Neural cell (in vitro differentiated cells): ENCODE measurements at regions not wholly inside any gene's neighbourhood (a gene's known extent, or its start where the extent isn't known, plus 50 kb on each side); places are given as distances from the start of the nearest gene placed in this dataset.

Experiments
- H2AFZ ChIP-seq: fragments of 200-600, 300-800 bp; sonication (generic), shearing (Covaris generic); 2 replicates; pipeline ENCODE4 v1.6.0; 2014; ENCODE audit warnings: low read depth, mild to moderate bottlenecking, antibody characterized with exemption, low read length, moderate library complexity
- H3F3A ChIP-seq: fragments of 200-600 bp; shearing (Covaris generic); 2 replicates; pipeline ENCODE4 v1.6.1; 2016; ENCODE audit warnings: mild to moderate bottlenecking, moderate library complexity, mixed read lengths, antibody characterized with exemption, low read length; ENCODE audit not compliant: insufficient read depth, poor library complexity, severe bottlenecking
- H3K27ac ChIP-seq: fragments of 200-600, 300-800 bp; sonication (generic), shearing (Covaris generic); 2 replicates; pipeline ENCODE4 v1.5.1; 2014; ENCODE audit warnings: mild to moderate bottlenecking, low read length, moderate library complexity
- H3K27me3 ChIP-seq: fragments of 300-800, 200-600 bp; sonication (generic), shearing (Covaris generic); 2 replicates; pipeline ENCODE4 v1.6.0; 2014; ENCODE audit warnings: mild to moderate bottlenecking, low read depth, low read length, moderate library complexity; ENCODE audit not compliant: insufficient read depth
- H3K36me3 ChIP-seq: fragments of 300-800, 200-600 bp; sonication (generic), shearing (Covaris generic); 2 replicates; pipeline ENCODE4 v1.5.1; 2014; ENCODE audit warnings: mild to moderate bottlenecking, antibody characterized with exemption, low read length, moderate library complexity; ENCODE audit not compliant: insufficient read depth
- H3K4me2 ChIP-seq: fragments of 300-800, 200-600 bp; sonication (generic), shearing (Covaris generic); 2 replicates; pipeline ENCODE4 v1.6.0; 2014; ENCODE audit warnings: mild to moderate bottlenecking, low read length
- H3K4me3 ChIP-seq: fragments of 300-800, 200-600 bp; sonication (generic), shearing (Covaris generic); 2 replicates; pipeline ENCODE4 v1.5.1; 2014; ENCODE audit warnings: mild to moderate bottlenecking, low read length, moderate library complexity
- H3K79me2 ChIP-seq: fragments of 200-600 bp; shearing (Covaris generic); replicated peaks from 2 replicates; pipeline ENCODE4 v1.6.0; 2014; ENCODE audit warnings: mild to moderate bottlenecking, low read length, moderate library complexity; ENCODE audit not compliant: insufficient read depth
- H3K9ac ChIP-seq: fragments of 300-800, 200-600 bp; sonication (generic), shearing (Covaris generic); 2 replicates; pipeline ENCODE4 v1.6.1; 2016; ENCODE audit warnings: mild to moderate bottlenecking, low read length, mixed read lengths
- H3K9me2 ChIP-seq: fragments of 200-600 bp; shearing (Covaris generic); 2 replicates; pipeline ENCODE4 v1.6.1; 2016; ENCODE audit warnings: mild to moderate bottlenecking, low read length, mixed read lengths; ENCODE audit not compliant: insufficient read depth
- H3K9me3 ChIP-seq: fragments of 200-600, 300-800 bp; sonication (generic), shearing (Covaris generic); 2 replicates; pipeline ENCODE4 v1.6.1; 2016; ENCODE audit warnings: mild to moderate bottlenecking, mixed run types, low read length, moderate library complexity, mixed read lengths
- H4K20me1 ChIP-seq: fragments of 200-600 bp; shearing (Covaris generic); 2 replicates; pipeline ENCODE4 v1.6.1; 2016; ENCODE audit warnings: mild to moderate bottlenecking, mixed run types; ENCODE audit not compliant: insufficient read depth
- CTCF ChIP-seq: fragments of 450-650 bp; IDR thresholded peaks from 2 replicates; pipeline ENCODE4 v1.5.1; 2014; ENCODE audit warnings: antibody characterized with exemption, mild to moderate bottlenecking, moderate library complexity; ENCODE audit not compliant: poor library complexity, severe bottlenecking
- EP300 ChIP-seq: fragments of 450-650 bp; conservative IDR thresholded peaks from 2 replicates; pipeline ENCODE4 v1.6.1; 2014; ENCODE audit warnings: antibody characterized with exemption, mild to moderate bottlenecking, moderate library complexity; ENCODE audit not compliant: poor library complexity, severe bottlenecking
- EZH2 ChIP-seq: fragments of 200-600, 300-800 bp; shearing (Covaris generic), sonication (generic); IDR thresholded peaks from 2 replicates; pipeline ENCODE4 v1.6.1; 2014; ENCODE audit warnings: antibody characterized with exemption, low read length, borderline replicate concordance, mild to moderate bottlenecking; ENCODE audit not compliant: insufficient read depth, poor library complexity, severe bottlenecking
- MXI1 ChIP-seq: fragments of 450-650 bp; conservative IDR thresholded peaks from 2 replicates; pipeline ENCODE4 v1.6.1; 2014; ENCODE audit warnings: antibody characterized with exemption, mild to moderate bottlenecking; ENCODE audit not compliant: poor library complexity, severe bottlenecking
- POLR2AphosphoS5 ChIP-seq: IDR thresholded peaks from 2 replicates; pipeline ENCODE4 v1.6.1; 2012
- RAD21 ChIP-seq: fragments of 450-650 bp; conservative IDR thresholded peaks from 2 replicates; pipeline ENCODE4 v1.6.1; 2014; ENCODE audit warnings: antibody characterized with exemption, mild to moderate bottlenecking, moderate library complexity
- REST ChIP-seq: IDR thresholded peaks from 2 replicates; pipeline ENCODE4 v1.6.1; 2012; ENCODE audit warnings: borderline replicate concordance
- SMC3 ChIP-seq: fragments of 450-650 bp; conservative IDR thresholded peaks from 2 replicates; pipeline ENCODE4 v1.6.1; 2014; ENCODE audit warnings: antibody characterized with exemption, mild to moderate bottlenecking, moderate library complexity; ENCODE audit not compliant: poor library complexity
- TAF1 ChIP-seq: IDR thresholded peaks from 2 replicates; pipeline ENCODE4 v1.6.1; 2012; ENCODE audit warnings: low read depth

GRCh38 chr4:25532591-25532990, 123.1 kb upstream of the SLC34A2 start:
- H3K9me3 ChIP-seq, result no peaks in the 10 kb centered on the region
- no peak overlapping the region for H3K9ac ChIP-seq
- H3K27me3 ChIP-seq, result no peaks in the 10 kb centered on the region
- no peaks in the 10 kb centered on the region for H3F3A ChIP-seq
- H4K20me1 ChIP-seq, result no peaks in the 10 kb centered on the region
- H3K79me2 ChIP-seq, result no peaks in the 10 kb centered on the region
- H2AFZ ChIP-seq, result no peak overlapping the region
- no peak overlapping the region for H3K4me2 ChIP-seq
- no peaks in the 10 kb centered on the region for H3K9me2 ChIP-seq
- TF ChIP-seq TAF1 (no peak), SMC3 (no peak), REST (no peak), EZH2 (no peak), EP300 (no peak), CTCF (no peak), RAD21 (no peak), MXI1 (no peak), POLR2AphosphoS5 (no peak)
- H3K36me3 ChIP-seq, result no peaks in the 10 kb centered on the region
- H3K4me3 ChIP-seq, result no peak overlapping the region
- no peak overlapping the region for H3K27ac ChIP-seq

GRCh38 chr4:25533256-25533655, 122.4 kb upstream of the SLC34A2 start:
- no peak overlapping the region for H3K27ac ChIP-seq
- H3F3A ChIP-seq, result no peaks in the 10 kb centered on the region
- no peak overlapping the region for H3K4me2 ChIP-seq
- no peaks in the 10 kb centered on the region for H3K9me2 ChIP-seq
- TF ChIP-seq CTCF (no peak), MXI1 (no peak), REST (no peak), SMC3 (no peak), EZH2 (no peak), POLR2AphosphoS5 (no peak), RAD21 (no peak), EP300 (no peak), TAF1 (no peak)
- no peaks in the 10 kb centered on the region for H3K36me3 ChIP-seq
- no peaks in the 10 kb centered on the region for H3K79me2 ChIP-seq
- no peak overlapping the region for H3K9ac ChIP-seq
- H3K27me3 ChIP-seq, result no peaks in the 10 kb centered on the region
- no peaks in the 10 kb centered on the region for H3K9me3 ChIP-seq
- H4K20me1 ChIP-seq, result no peaks in the 10 kb centered on the region
- no peak overlapping the region for H2AFZ ChIP-seq
- H3K4me3 ChIP-seq, result no peak overlapping the region
